ENCODE measurements at regions not wholly inside any gene's neighbourhood (a gene's known extent, or its start where the extent isn't known, plus 50 kb on each side); places are given as distances from the start of the nearest gene placed in this dataset.

GRCh38 chr6:142617158-142617557, 315.4 kb downstream of the ADGRG6 start:
- no peak overlapping the region for H3K27ac ChIP-seq
- TF ChIP-seq CTCF (conservative IDR thresholded peaks at IDR 0.05): no peak

GRCh38 chr6:142621822-142622221, 320.0 kb downstream of the ADGRG6 start:
- TF ChIP-seq CTCF (conservative IDR thresholded peaks at IDR 0.05): no peak

GRCh38 chr6:142624978-142625715, 319.8 kb downstream of the HIVEP2 start:
- H3K27ac ChIP-seq: no peak overlapping the region
- TF ChIP-seq CTCF (conservative IDR thresholded peaks at IDR 0.05): no peak

More at GRCh38 chr6:142621822-142622221, 320.0 kb downstream of the ADGRG6 start:
- no peak overlapping the region for H3K27ac ChIP-seq

GRCh38 chr6:142627474-142627873, 317.5 kb downstream of the HIVEP2 start:
- no peak for TF ChIP-seq CTCF (conservative IDR thresholded peaks at IDR 0.05)
- H3K27ac ChIP-seq: no peak overlapping the region

- H3K27ac ChIP-seq: no peak overlapping the region
- TF ChIP-seq CTCF (conservative IDR thresholded peaks at IDR 0.05): no peak
Measured at GRCh38 chr6:142631517-142632385, 313.2 kb downstream of the HIVEP2 start.

- TF ChIP-seq CTCF (conservative IDR thresholded peaks at IDR 0.05): no peak
- no peak overlapping the region for H3K27ac ChIP-seq
Measured at GRCh38 chr6:142633317-142633716, 311.7 kb downstream of the HIVEP2 start.

GRCh38 chr6:142635130-142635529, 309.8 kb downstream of the HIVEP2 start:
- no peak overlapping the region for H3K27ac ChIP-seq
- no peak for TF ChIP-seq CTCF (conservative IDR thresholded peaks at IDR 0.05)
